IPS DF 6.9 (cell line): ENCODE measurements at regions not wholly inside any gene's neighbourhood (a gene's known extent, or its start where the extent isn't known, plus 50 kb on each side); places are given as distances from the start of the nearest gene placed in this dataset.

Experiments used
- DNase-seq: peaks from one replicate; pipeline ENCODE4 v3.0.0-alpha.2; 2013; ENCODE audit warnings: low read depth, low spot score
- H3K27ac ChIP-seq: one replicate; pipeline ENCODE4 v1.5.1; 2013; ENCODE audit warnings: low read length, control low read depth
- H3K27me3 ChIP-seq: 2 replicates; pipeline ENCODE4 v1.6.1; 2013; ENCODE audit warnings: mild to moderate bottlenecking, low read length; ENCODE audit not compliant: control insufficient read depth, insufficient read depth
- H3K36me3 ChIP-seq: 2 replicates; pipeline ENCODE4 v1.6.1; 2013; ENCODE audit warnings: low read length; ENCODE audit not compliant: control insufficient read depth, insufficient read depth
- H3K4me1 ChIP-seq: 2 replicates; pipeline ENCODE4 v1.6.1; 2013; ENCODE audit warnings: low read length; ENCODE audit not compliant: control insufficient read depth, insufficient read depth
- H3K4me3 ChIP-seq: 2 replicates; pipeline ENCODE4 v1.5.1; 2013; ENCODE audit warnings: mild to moderate bottlenecking, low read length
- H3K9me3 ChIP-seq: 2 replicates; pipeline ENCODE4 v1.6.1; 2013; ENCODE audit warnings: low read length, inconsistent platforms; ENCODE audit not compliant: control insufficient read depth, insufficient read depth
- WGBS: extraction: QIAGEN DNeasy Blood & Tissue Kit; methylation state at CpG from one replicate; pipeline ENCODE4 v1.1.7; 2013; ENCODE audit warnings: mixed read lengths, missing lambda C conversion rate; ENCODE audit not compliant: insufficient read length, insufficient coverage; 5-methylcytosine and 5-hydroxymethylcytosine counted together

DNA sequence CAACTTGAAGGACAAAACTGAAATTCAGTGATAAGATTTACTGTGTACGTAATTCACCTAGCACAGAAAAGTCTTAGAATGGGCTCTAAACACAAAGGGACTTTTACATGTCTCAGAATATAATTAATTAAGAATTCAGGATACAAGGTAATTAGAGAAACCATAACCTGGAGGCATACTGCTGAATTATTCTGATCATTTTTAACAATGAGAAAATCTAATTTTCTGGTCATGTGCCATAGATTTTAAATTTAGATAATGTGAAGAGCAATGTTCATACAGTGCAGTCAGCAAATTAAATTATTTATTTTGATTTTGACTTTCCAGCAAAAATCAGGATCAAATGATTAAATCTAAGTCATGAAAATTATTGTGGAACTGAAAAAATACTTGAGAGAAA, 67.0 kb upstream of the MTNR1B start:
- no peak for DNase-seq
- Histone ChIP-seq H3K4me3 (no peak overlapping the region), H3K9me3 (no peaks in the 10 kb centered on the region), H3K36me3 (no peaks in the 10 kb centered on the region), H3K27me3 (no peaks in the 10 kb centered on the region), H3K4me1 (no peaks in the 10 kb centered on the region), H3K27ac (no peak overlapping the region)
- WGBS: no CpG with 5 or more reads among the region's 1 CpG

DNA sequence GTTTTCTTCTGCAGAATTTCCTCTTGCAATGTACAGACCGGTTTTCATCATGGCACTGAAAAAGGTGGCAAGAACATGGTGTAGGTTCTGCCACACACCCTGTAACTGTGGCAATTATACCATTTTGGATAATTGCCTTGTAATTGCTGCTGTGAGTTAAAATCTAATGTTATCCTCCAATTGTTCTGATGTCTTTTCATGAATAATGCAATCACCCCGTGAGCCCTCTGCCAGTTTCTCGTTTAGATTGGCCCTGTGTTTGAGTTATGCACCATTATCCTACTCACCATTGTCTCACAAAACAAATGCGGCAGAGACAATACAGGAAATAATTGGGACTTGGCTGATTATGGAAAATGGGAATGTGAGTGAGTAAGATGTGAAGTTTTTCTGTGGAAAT, 61.8 kb upstream of the MTNR1B start:
- Histone ChIP-seq H3K9me3 (no peaks in the 10 kb centered on the region), H3K27me3 (no peaks in the 10 kb centered on the region), H3K27ac (no peak overlapping the region), H3K4me1 (no peaks in the 10 kb centered on the region), H3K4me3 (no peak overlapping the region), H3K36me3 (no peaks in the 10 kb centered on the region)
- no CpG with 5 or more reads among the region's 4 CpGs for WGBS
- DNase-seq: no peak

DNA sequence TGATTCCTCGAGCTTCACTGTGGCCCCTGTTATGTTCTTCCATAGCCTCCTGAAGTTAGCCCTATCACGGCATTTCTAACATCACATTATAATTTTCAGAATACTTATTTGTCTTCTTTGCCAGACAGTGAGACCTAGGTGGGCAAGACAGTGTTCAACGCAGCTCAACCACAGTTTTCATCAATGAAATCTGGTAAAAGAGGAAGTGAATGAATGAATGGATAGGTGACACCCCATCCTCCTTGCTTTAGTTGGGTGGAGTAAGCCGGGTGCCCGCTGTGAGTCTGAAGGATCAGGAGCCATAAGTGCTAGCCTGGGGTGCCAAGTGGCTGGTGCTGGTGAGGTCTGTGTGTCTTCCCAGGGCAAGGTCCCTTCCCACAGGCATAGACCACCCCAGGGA, 60.2 kb upstream of the MTNR1B start:
- Histone ChIP-seq H3K27ac (no peak overlapping the region), H3K36me3 (no peaks in the 10 kb centered on the region), H3K4me3 (no peak overlapping the region), H3K4me1 (no peaks in the 10 kb centered on the region), H3K27me3 (no peaks in the 10 kb centered on the region), H3K9me3 (no peaks in the 10 kb centered on the region)
- DNase-seq: no peak
- WGBS: no CpG with 5 or more reads among the region's 5 CpGs

DNA sequence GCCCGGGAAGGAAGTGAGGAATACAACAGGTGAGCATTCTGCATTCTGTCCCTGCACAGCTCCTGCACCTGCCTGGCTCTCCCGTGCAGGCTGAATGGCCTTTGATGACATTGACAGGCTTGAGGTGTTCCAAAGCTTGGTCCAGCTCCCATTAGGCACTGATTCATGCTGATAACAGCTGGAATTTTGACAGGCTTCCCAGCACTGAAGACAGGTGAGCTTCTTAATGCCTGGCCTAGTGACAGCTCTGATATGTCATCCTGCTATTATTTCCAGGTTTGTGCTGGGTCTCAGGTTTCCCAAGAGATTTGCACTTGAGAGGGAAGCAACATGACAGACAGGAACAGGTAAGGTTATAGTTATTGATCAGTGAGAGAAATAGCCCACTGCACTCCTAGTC, 58.0 kb upstream of the MTNR1B start:
- no peak for DNase-seq
- H3K36me3 ChIP-seq: no peaks in the 10 kb centered on the region
- no peak overlapping the region for H3K4me3 ChIP-seq
- H3K9me3 ChIP-seq: no peaks in the 10 kb centered on the region
- H3K27ac ChIP-seq: no peak overlapping the region
- H3K27me3 ChIP-seq: no peaks in the 10 kb centered on the region
- no CpG with 5 or more reads among the region's 2 CpGs for WGBS
- H3K4me1 ChIP-seq: no peaks in the 10 kb centered on the region

DNA sequence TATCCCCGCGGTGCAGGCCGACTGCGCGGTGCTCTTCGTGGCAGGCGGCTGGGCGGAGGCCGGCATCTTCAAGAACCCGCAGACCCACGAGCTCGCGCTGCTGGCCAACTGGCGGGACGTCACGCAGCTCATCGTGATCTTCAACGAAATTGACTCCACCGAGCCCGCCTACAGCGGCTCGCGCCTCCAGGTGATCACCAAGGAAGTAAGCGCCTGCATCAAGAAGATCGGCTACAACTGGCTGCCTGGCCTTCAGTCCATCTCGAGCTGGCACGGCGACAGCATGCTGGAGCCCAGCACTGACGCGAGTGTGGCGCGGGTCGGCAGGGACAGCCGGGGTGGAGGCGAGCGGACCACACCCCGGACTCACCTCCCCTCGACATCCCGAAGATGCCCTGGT, 53.9 kb upstream of the MTNR1B start:
- DNase-seq: no peak
- no peak overlapping the region for H3K27ac ChIP-seq
- H3K9me3 ChIP-seq: no peaks in the 10 kb centered on the region
- WGBS: no CpG with 5 or more reads among the region's 39 CpGs
- H3K4me3 ChIP-seq: no peak overlapping the region
- H3K36me3 ChIP-seq: no peaks in the 10 kb centered on the region
- H3K27me3 ChIP-seq: no peaks in the 10 kb centered on the region
- H3K4me1 ChIP-seq: no peaks in the 10 kb centered on the region

DNA sequence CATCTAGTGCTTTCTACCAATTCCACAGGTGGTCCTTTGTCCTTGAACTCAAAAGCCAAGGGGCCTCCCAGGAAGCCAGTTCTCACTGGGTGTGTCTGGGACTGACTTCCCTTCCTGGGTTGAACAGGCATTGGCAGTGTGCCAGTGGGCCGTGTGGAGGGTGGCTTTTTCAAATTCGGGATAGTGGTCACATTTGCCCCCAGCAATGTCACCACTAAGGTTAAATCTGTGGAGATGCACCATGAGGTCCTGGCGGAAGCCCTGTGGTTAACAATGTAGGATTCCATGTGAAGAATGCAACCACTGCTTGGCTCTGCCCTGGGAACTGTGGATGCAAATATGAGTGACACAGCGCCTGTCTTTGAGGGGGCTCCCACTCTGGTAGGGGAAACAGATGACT, 53.2 kb upstream of the MTNR1B start:
- WGBS: no CpG with 5 or more reads among the region's 4 CpGs
- no peaks in the 10 kb centered on the region for H3K36me3 ChIP-seq

DNA sequence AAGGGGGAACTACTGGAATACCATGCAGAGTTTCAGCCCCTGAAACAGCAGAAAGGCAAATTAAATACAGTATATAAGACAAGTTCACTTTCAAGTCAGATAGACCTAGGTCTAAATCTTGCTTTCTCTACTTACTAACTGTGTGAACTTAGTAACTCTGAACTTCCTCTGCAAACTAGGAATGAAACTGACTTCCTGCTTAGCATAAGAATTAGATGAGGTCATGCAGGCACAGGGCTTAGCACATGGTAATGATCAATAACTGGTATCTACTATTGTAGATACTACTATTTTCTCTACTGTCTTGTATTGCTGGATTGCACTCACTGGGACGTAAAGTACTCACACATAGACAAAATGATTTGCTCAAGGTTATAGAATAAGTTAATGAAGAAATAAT, 51.5 kb upstream of the MTNR1B start:
- Histone ChIP-seq H3K4me1 (no peaks in the 10 kb centered on the region), H3K4me3 (no peak overlapping the region), H3K27me3 (no peaks in the 10 kb centered on the region), H3K27ac (no peak overlapping the region), H3K9me3 (no peaks in the 10 kb centered on the region), H3K36me3 (no peaks in the 10 kb centered on the region)
- DNase-seq: no peak
- WGBS: no CpG with 5 or more reads among the region's 1 CpG

More for the DNA sequence above, 53.2 kb upstream of the MTNR1B start:
- Histone ChIP-seq H3K27ac (no peak overlapping the region), H3K4me1 (no peaks in the 10 kb centered on the region), H3K9me3 (no peaks in the 10 kb centered on the region), H3K4me3 (no peak overlapping the region), H3K27me3 (no peaks in the 10 kb centered on the region)
- DNase-seq: no peak

DNA sequence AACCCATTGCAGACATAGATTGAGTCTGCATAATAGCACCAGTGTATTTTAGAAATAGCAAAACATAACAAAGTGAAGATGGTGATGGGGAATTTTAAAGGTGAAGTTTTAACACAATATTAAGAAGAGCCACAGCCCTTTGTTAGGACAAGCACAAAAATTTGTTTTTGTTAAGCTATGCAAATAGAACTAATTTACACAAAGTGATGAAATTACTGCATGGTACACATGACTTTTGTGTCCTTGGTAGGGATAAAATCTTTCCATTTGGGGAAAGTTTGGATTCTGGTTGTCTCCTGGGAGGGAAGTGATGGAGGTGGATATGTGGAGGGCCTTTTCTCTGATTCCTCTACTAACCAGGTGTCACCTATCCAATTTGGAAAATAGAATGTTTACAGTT, 50.4 kb upstream of the MTNR1B start:
- no peak for DNase-seq
- Histone ChIP-seq H3K36me3 (no peaks in the 10 kb centered on the region), H3K9me3 (no peaks in the 10 kb centered on the region), H3K4me1 (no peaks in the 10 kb centered on the region), H3K27me3 (no peaks in the 10 kb centered on the region), H3K27ac (no peak overlapping the region), H3K4me3 (no peak overlapping the region)
